OCI-LY7 (cell line): ENCODE measurements at regions not wholly inside any gene's neighbourhood (a gene's known extent, or its start where the extent isn't known, plus 50 kb on each side); places are given as distances from the start of the nearest gene placed in this dataset.

ENCODE experiments used
- BruUV-seq: library from RNA; stranded (reverse); fragments of 400-500 nt; replicated peaks from 2 replicates; lab custom pipeline; 2021; lab: Mats Ljungman, UMichigan
- CTCF ChIA-PET: fragments of 300-600 bp; sonication (Branson Sonifier 250); formaldehyde crosslinking; loops from one replicate; lab custom pipeline; 2022; ENCODE audit warnings: antibody characterized with exemption; ENCODE audit not compliant: unreplicated experiment; lab: Charles Lee
- POLR2A ChIA-PET: fragments of 300-600 bp; sonication (Branson Sonifier 250); formaldehyde crosslinking; loops from one replicate; lab custom pipeline; 2022; ENCODE audit warnings: antibody characterized with exemption; lab: Charles Lee
- DNase-seq: peaks from one replicate; pipeline ENCODE4 v3.0.0-alpha.2; 2015; ENCODE audit warnings: low spot score
- H2AFZ ChIP-seq: fragments of 200-600 bp; sonication (generic), shearing (Covaris generic); 2 replicates; pipeline ENCODE4 v1.6.1; 2014; ENCODE audit warnings: mild to moderate bottlenecking, antibody characterized with exemption, low read length, moderate library complexity
- H3K27ac ChIP-seq: fragments of 200-600 bp; sonication (generic); 2 replicates; pipeline ENCODE4 v1.5.1; 2014; ENCODE audit warnings: mixed run types, low read depth, mild to moderate bottlenecking, moderate library complexity, low read length, inconsistent platforms; ENCODE audit not compliant: poor library complexity, severe bottlenecking
- H3K36me3 ChIP-seq: fragments of 200-600 bp; sonication (generic); 2 replicates; pipeline ENCODE4 v1.6.1; 2014; ENCODE audit warnings: mild to moderate bottlenecking, antibody characterized with exemption, low read length, moderate library complexity, mixed read lengths; ENCODE audit not compliant: insufficient read depth
- H3K4me1 ChIP-seq: fragments of 200-600 bp; sonication (generic); 2 replicates; pipeline ENCODE4 v1.5.1; 2014; ENCODE audit warnings: mild to moderate bottlenecking, low read length; ENCODE audit not compliant: insufficient read depth, poor library complexity, severe bottlenecking
- H3K4me2 ChIP-seq: fragments of 200-600 bp; sonication (generic); 2 replicates; pipeline ENCODE4 v1.6.1; 2014; ENCODE audit warnings: mild to moderate bottlenecking, low read length
- H3K4me3 ChIP-seq: fragments of 200-600 bp; sonication (generic); 2 replicates; pipeline ENCODE4 v1.5.1; 2014; ENCODE audit warnings: mild to moderate bottlenecking, low read depth, low read length; ENCODE audit not compliant: poor library complexity, severe bottlenecking
- H3K79me2 ChIP-seq: fragments of 200-600 bp; sonication (generic); 2 replicates; pipeline ENCODE4 v1.6.1; 2016; ENCODE audit warnings: low read depth, mild to moderate bottlenecking, low read length, moderate library complexity, mixed read lengths; ENCODE audit not compliant: insufficient read depth
- H3K9me2 ChIP-seq: fragments of 200-600 bp; sonication (generic); 2 replicates; pipeline ENCODE4 v1.6.1; 2016; ENCODE audit warnings: mild to moderate bottlenecking, low read length, mixed read lengths; ENCODE audit not compliant: insufficient read depth
- H3K9me3 ChIP-seq: fragments of 200-600 bp; sonication (generic); 2 replicates; pipeline ENCODE4 v1.6.1; 2014; ENCODE audit warnings: mild to moderate bottlenecking, mixed run types, low read length, mixed read lengths
- H4K20me1 ChIP-seq: fragments of 200-600 bp; sonication (generic); 2 replicates; pipeline ENCODE4 v1.6.1; 2014; ENCODE audit warnings: mild to moderate bottlenecking, antibody characterized with exemption, low read length, moderate library complexity, mixed read lengths; ENCODE audit not compliant: insufficient read depth
- CTCF ChIP-seq: fragments of 200-600 bp; sonication (generic); conservative IDR thresholded peaks from 2 replicates; pipeline ENCODE4 v1.5.1; 2014; ENCODE audit warnings: mild to moderate bottlenecking, antibody characterized with exemption, low read length, moderate library complexity, mixed read lengths
- EZH2phosphoT487 ChIP-seq: fragments of 200-600 bp; sonication (generic); IDR thresholded peaks from 2 replicates; pipeline ENCODE4 v1.6.1; 2018; ENCODE audit warnings: low read depth, borderline replicate concordance, mild to moderate bottlenecking, mixed run types, antibody characterized with exemption, low read length, moderate library complexity, mixed read lengths
- intact Hi-C: fragments of 100-400 bp; cut with micrococcal nuclease; formaldehyde crosslinking; loops from one replicate; pipeline ENCODE4 v1.10.0; 2022; ENCODE audit not compliant: unreplicated experiment

GRCh38 chr13:74465271-74465670 lies 331.1 kb upstream of the KLF12 start:
- CTCF ChIA-PET: no interaction called here
- Histone ChIP-seq H3K4me1 (no peaks in the 10 kb centered on the region), H2AFZ (no peak overlapping the region), H4K20me1 (no peaks in the 10 kb centered on the region), H3K79me2 (no peaks in the 10 kb centered on the region), H3K9me3 (no peaks in the 10 kb centered on the region), H3K9me2 (no peaks in the 10 kb centered on the region), H3K27ac (no peak overlapping the region), H3K4me3 (no peak overlapping the region), H3K36me3 (no peaks in the 10 kb centered on the region), H3K4me2 (no peak overlapping the region)
- BruUV-seq: no TSS peak
- POLR2A ChIA-PET: no interaction called here
- no peak for DNase-seq
- intact Hi-C loops: no loop called here
- no peak for TF ChIP-seq EZH2phosphoT487
- TF ChIP-seq CTCF: no peak

DNA sequence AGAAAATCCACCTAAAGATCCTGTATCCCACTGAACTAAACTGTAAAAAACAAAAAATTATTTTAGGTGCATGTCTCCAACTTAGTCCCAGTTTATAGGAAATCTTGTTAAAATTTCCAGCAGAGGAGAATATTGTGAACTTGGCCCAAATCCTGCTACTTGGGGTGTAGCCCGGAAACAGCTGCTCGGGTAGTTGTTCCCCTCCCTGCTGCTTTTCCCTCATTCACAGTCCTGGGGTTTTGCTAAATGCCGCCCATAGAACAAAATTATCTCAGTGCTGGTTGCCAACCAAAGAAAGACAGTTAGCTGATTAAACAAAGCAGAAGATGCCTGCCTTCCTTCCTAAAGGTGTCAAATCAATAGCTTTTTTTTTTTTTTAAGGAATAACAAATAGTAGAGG lies 330.5 kb upstream of the KLF12 start:
- Histone ChIP-seq H2AFZ (no peak overlapping the region), H3K4me3 (no peak overlapping the region), H3K9me3 (no peaks in the 10 kb centered on the region), H3K36me3 (no peaks in the 10 kb centered on the region), H3K4me2 (no peak overlapping the region), H3K4me1 (no peaks in the 10 kb centered on the region), H3K27ac (no peak overlapping the region), H4K20me1 (no peaks in the 10 kb centered on the region), H3K79me2 (no peaks in the 10 kb centered on the region), H3K9me2 (no peaks in the 10 kb centered on the region)
- TF ChIP-seq CTCF: no peak
- TF ChIP-seq EZH2phosphoT487: no peak
- ChIA-PET POLR2A (no interaction called here), CTCF (no interaction called here)
- no peak for DNase-seq
- intact Hi-C loops: no loop called here
- no TSS peak for BruUV-seq

GRCh38 chr13:74461011-74461410 lies 326.8 kb upstream of the KLF12 start:
- Histone ChIP-seq H3K9me3 (no peaks in the 10 kb centered on the region), H4K20me1 (no peaks in the 10 kb centered on the region), H3K4me2 (no peak overlapping the region), H3K9me2 (no peaks in the 10 kb centered on the region), H3K4me3 (no peak overlapping the region), H3K36me3 (no peaks in the 10 kb centered on the region), H3K27ac (no peak overlapping the region), H3K4me1 (no peaks in the 10 kb centered on the region), H2AFZ (no peak overlapping the region), H3K79me2 (no peaks in the 10 kb centered on the region)
- TF ChIP-seq EZH2phosphoT487: no peak
- TF ChIP-seq CTCF: no peak
- intact Hi-C loops: no loop called here
- ChIA-PET POLR2A (no interaction called here), CTCF (no interaction called here)
- DNase-seq: no peak
- BruUV-seq: no TSS peak
